NT2/D1 (cell line): ENCODE measurements at regions not wholly inside any gene's neighbourhood (a gene's known extent, or its start where the extent isn't known, plus 50 kb on each side); places are given as distances from the start of the nearest gene placed in this dataset.

Experiments
- SUZ12 ChIP-seq: IDR thresholded peaks from 2 replicates; pipeline ENCODE4 v1.6.1; 2011; ENCODE audit not compliant: insufficient read length, insufficient read depth; ENCODE audit errors: extremely low read depth
- YY1 ChIP-seq: IDR thresholded peaks from 2 replicates; pipeline ENCODE4 v1.6.1; 2011; ENCODE audit not compliant: insufficient read length, insufficient read depth
- ZNF274 ChIP-seq: IDR thresholded peaks from 2 replicates; pipeline ENCODE4 v1.6.1; 2011; ENCODE audit warnings: mild to moderate bottlenecking, low read depth, low read length

DNA sequence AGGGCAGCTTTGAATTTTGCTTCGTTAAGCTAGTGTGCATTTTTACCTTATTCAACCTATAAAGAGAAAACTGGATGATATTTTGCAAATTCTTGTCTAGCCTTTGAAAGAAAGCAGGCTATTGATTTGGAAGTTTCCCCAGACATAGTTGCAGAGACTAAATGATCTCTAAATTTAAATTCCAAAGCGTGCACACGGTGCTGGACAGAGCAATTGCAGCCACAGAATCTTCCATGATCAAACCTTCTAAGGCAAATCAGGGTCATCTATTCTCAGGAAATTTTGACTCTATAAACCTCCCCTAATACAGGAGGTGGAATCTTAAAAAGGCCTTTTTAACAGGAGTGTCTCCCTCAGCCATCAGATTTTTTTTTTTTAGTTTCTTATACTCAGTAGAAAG lies 159.9 kb downstream of the MDFIC start:
- no peak for TF ChIP-seq SUZ12
- no peak for TF ChIP-seq ZNF274
- no peak for TF ChIP-seq YY1
